ENCODE measurements at regions not wholly inside any gene's neighbourhood (a gene's known extent, or its start where the extent isn't known, plus 50 kb on each side); places are given as distances from the start of the nearest gene placed in this dataset.

GRCh38 chr1:232579958-232580941 lies 49.7 kb downstream of the SIPA1L2 start:
- no peak for TF ChIP-seq EZH2 (IDR thresholded peaks at IDR 0.05; ENCODE audit: borderline replicate concordance, insufficient read depth, low read length, poor library complexity, severe bottlenecking)
- no peak for TF ChIP-seq CTCF (IDR thresholded peaks at IDR 0.05; ENCODE audit: poor library complexity, severe bottlenecking)
- no peak for TF ChIP-seq SMC3 (conservative IDR thresholded peaks at IDR 0.05; ENCODE audit: poor library complexity)
- TF ChIP-seq TAF1 (IDR thresholded peaks at IDR 0.05; ENCODE audit: low read depth) = no peak
- no peak for TF ChIP-seq RAD21 (conservative IDR thresholded peaks at IDR 0.05)
- TF ChIP-seq REST (IDR thresholded peaks at IDR 0.05; ENCODE audit: borderline replicate concordance) = no peak
- no peak for TF ChIP-seq MXI1 (conservative IDR thresholded peaks at IDR 0.05; ENCODE audit: poor library complexity, severe bottlenecking)
- no peak for TF ChIP-seq POLR2AphosphoS5 (IDR thresholded peaks at IDR 0.05)
- TF ChIP-seq EP300 (conservative IDR thresholded peaks at IDR 0.05; ENCODE audit: poor library complexity, severe bottlenecking) = no peak
- Histone ChIP-seq H3K79me2 (replicated peaks; ENCODE audit: insufficient read depth, low read length) (peaks cover 9% of the 10 kb centered on the region), H3K4me2 (ENCODE audit: low read length) (no peak overlapping the region), H2AFZ (ENCODE audit: low read depth, low read length) (no peak overlapping the region), H3F3A (ENCODE audit: insufficient read depth, low read length, poor library complexity, severe bottlenecking) (no peaks in the 10 kb centered on the region), H3K36me3 (ENCODE audit: insufficient read depth, low read length) (no peaks in the 10 kb centered on the region), H3K27ac (ENCODE audit: low read length) (no peak overlapping the region), H3K27me3 (ENCODE audit: insufficient read depth, low read depth, low read length) (no peaks in the 10 kb centered on the region), H3K9me3 (ENCODE audit: low read length) (no peaks in the 10 kb centered on the region), H3K9me2 (ENCODE audit: insufficient read depth, low read length) (no peaks in the 10 kb centered on the region), H3K4me3 (ENCODE audit: low read length) (no peak overlapping the region), H3K9ac (ENCODE audit: low read length) (no peak overlapping the region), H4K20me1 (ENCODE audit: insufficient read depth) (no peaks in the 10 kb centered on the region)

- TF ChIP-seq POLR2AphosphoS5 (IDR thresholded peaks at IDR 0.05) (no peak), EZH2 (IDR thresholded peaks at IDR 0.05; ENCODE audit: borderline replicate concordance, insufficient read depth, low read length, poor library complexity, severe bottlenecking) (no peak), SMC3 (conservative IDR thresholded peaks at IDR 0.05; ENCODE audit: poor library complexity) (no peak), REST (IDR thresholded peaks at IDR 0.05; ENCODE audit: borderline replicate concordance) (no peak), TAF1 (IDR thresholded peaks at IDR 0.05; ENCODE audit: low read depth) (no peak), RAD21 (conservative IDR thresholded peaks at IDR 0.05) (no peak), EP300 (conservative IDR thresholded peaks at IDR 0.05; ENCODE audit: poor library complexity, severe bottlenecking) (no peak), CTCF (IDR thresholded peaks at IDR 0.05; ENCODE audit: poor library complexity, severe bottlenecking) (no peak), MXI1 (conservative IDR thresholded peaks at IDR 0.05; ENCODE audit: poor library complexity, severe bottlenecking) (no peak)
- H3K9me2 ChIP-seq (ENCODE audit: insufficient read depth, low read length) = no peaks in the 10 kb centered on the region
- H3K9me3 ChIP-seq (ENCODE audit: low read length) = no peaks in the 10 kb centered on the region
- no peaks in the 10 kb centered on the region for H3K27me3 ChIP-seq (ENCODE audit: insufficient read depth, low read depth, low read length)
- H2AFZ ChIP-seq (ENCODE audit: low read depth, low read length) = no peak overlapping the region
- H3K79me2 ChIP-seq (replicated peaks; ENCODE audit: insufficient read depth, low read length) = peaks cover 3% of the 10 kb centered on the region
- H3K27ac ChIP-seq (ENCODE audit: low read length) = no peak overlapping the region
- no peak overlapping the region for H3K4me3 ChIP-seq (ENCODE audit: low read length)
- H3K9ac ChIP-seq (ENCODE audit: low read length) = no peak overlapping the region
- no peaks in the 10 kb centered on the region for H3K36me3 ChIP-seq (ENCODE audit: insufficient read depth, low read length)
- no peaks in the 10 kb centered on the region for H3F3A ChIP-seq (ENCODE audit: insufficient read depth, low read length, poor library complexity, severe bottlenecking)
- no peak overlapping the region for H3K4me2 ChIP-seq (ENCODE audit: low read length)
- H4K20me1 ChIP-seq (ENCODE audit: insufficient read depth) = no peaks in the 10 kb centered on the region
These were observed 50.5 kb downstream of the SIPA1L2 start for GRCh38 chr1:232579466-232579865.
